MM.1S (cell line): ENCODE measurements at regions not wholly inside any gene's neighbourhood (a gene's known extent, or its start where the extent isn't known, plus 50 kb on each side); places are given as distances from the start of the nearest gene placed in this dataset.

Source experiments
- DNase-seq: peaks from one replicate; pipeline ENCODE4 v3.0.0-alpha.2; 2015
- H2AFZ ChIP-seq: fragments of 300-600 bp; sonication (generic); 2 replicates; pipeline ENCODE4 v1.6.0; 2016; ENCODE audit warnings: antibody characterized with exemption, low read length
- H3F3A ChIP-seq: fragments of 300-600 bp; sonication (generic); 2 replicates; pipeline ENCODE4 v1.6.1; 2016; ENCODE audit warnings: mild to moderate bottlenecking, antibody characterized with exemption, low read length, moderate library complexity, mixed read lengths; ENCODE audit not compliant: insufficient read depth
- H3K27ac ChIP-seq: fragments of 300-600 bp; sonication (generic); 2 replicates; pipeline ENCODE4 v1.5.1; 2016; ENCODE audit warnings: mild to moderate bottlenecking, low read length
- H3K27me3 ChIP-seq: fragments of 300-600 bp; sonication (generic); replicated peaks from 2 replicates; pipeline ENCODE4 v1.6.0; 2016; ENCODE audit warnings: low read length; ENCODE audit not compliant: insufficient read depth
- H3K36me3 ChIP-seq: fragments of 300-600 bp; sonication (generic); replicated peaks from 2 replicates; pipeline ENCODE4 v1.6.1; 2016; ENCODE audit warnings: mild to moderate bottlenecking, low read length, mixed read lengths; ENCODE audit not compliant: insufficient read depth
- H3K4me1 ChIP-seq: fragments of 300-600 bp; sonication (generic); 2 replicates; pipeline ENCODE4 v1.6.1; 2016; ENCODE audit warnings: low read length, mixed read lengths
- H3K4me2 ChIP-seq: fragments of 300-600 bp; sonication (generic); 2 replicates; pipeline ENCODE4 v1.6.0; 2016; ENCODE audit warnings: low read depth, low read length
- H3K4me3 ChIP-seq: fragments of 300-600 bp; sonication (generic); 2 replicates; pipeline ENCODE4 v1.5.1; 2016; ENCODE audit warnings: low read length, mixed read lengths
- H3K79me2 ChIP-seq: fragments of 300-600 bp; sonication (generic); 2 replicates; pipeline ENCODE4 v1.6.1; 2016; ENCODE audit warnings: mixed run types, low read length, mixed read lengths
- H3K9ac ChIP-seq: fragments of 300-600 bp; sonication (generic); 2 replicates; pipeline ENCODE4 v1.6.1; 2016; ENCODE audit warnings: low read length, mixed read lengths
- H3K9me2 ChIP-seq: fragments of 300-600 bp; sonication (generic); replicated peaks from 2 replicates; pipeline ENCODE4 v1.6.1; 2016; ENCODE audit warnings: mild to moderate bottlenecking, low read length, mixed read lengths; ENCODE audit not compliant: insufficient read depth
- H3K9me3 ChIP-seq: fragments of 300-600 bp; sonication (generic); replicated peaks from 2 replicates; pipeline ENCODE4 v1.6.1; 2016; ENCODE audit warnings: mild to moderate bottlenecking, low read length, mixed read lengths; ENCODE audit not compliant: insufficient read depth
- H4K20me1 ChIP-seq: fragments of 300-600 bp; sonication (generic); 2 replicates; pipeline ENCODE4 v1.6.1; 2016; ENCODE audit warnings: mild to moderate bottlenecking, low read length, moderate library complexity, mixed read lengths; ENCODE audit not compliant: insufficient read depth
- EZH2 ChIP-seq: fragments of 300-600 bp; sonication (generic); optimal IDR thresholded peaks from 2 replicates; pipeline ENCODE3; 2017; ENCODE audit warnings: low read depth, mild to moderate bottlenecking, antibody characterized with exemption, low read length, mixed read lengths
- EZH2phosphoT487 ChIP-seq: fragments of 300-600 bp; sonication (generic); IDR thresholded peaks from 2 replicates; pipeline ENCODE4 v1.6.1; 2018; ENCODE audit warnings: antibody characterized with exemption, low read length
- TF ChIP-seq, protein P1 (sequence below): fragments of 300-600 bp; sonication (generic); IDR thresholded peaks from 2 replicates; pipeline ENCODE4 v1.5.1; 2016; ENCODE audit warnings: antibody characterized with exemption, low read length, mixed read lengths

DNA sequence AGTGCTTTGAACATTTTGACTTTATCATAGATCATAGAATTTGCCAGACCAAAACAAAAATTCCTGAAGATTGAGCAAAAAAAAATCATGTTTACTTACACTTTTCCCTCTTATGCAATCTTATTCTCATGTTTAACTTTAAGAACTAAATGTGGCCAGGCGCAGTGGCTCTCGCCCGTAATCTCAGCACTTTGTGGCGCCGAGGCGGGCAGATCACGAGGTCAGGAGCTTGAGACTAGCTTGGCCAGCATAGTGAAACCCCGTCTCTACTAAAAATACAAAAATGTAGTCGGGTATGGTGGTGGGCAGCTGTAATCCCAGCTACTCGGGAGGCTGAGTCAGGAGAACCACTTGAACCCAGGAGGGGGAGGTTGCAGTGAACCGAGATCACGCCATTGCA is 227.9 kb upstream of the KYNU start:
- Histone ChIP-seq H4K20me1 (no peaks in the 10 kb centered on the region), H3K9me2 (no peaks in the 10 kb centered on the region), H3K4me2 (no peak overlapping the region), H3K79me2 (no peaks in the 10 kb centered on the region), H3K27me3 (no peaks in the 10 kb centered on the region), H3K4me3 (no peak overlapping the region), H3K27ac (no peak overlapping the region), H3K36me3 (no peaks in the 10 kb centered on the region), H3K9me3 (no peaks in the 10 kb centered on the region), H3K4me1 (no peaks in the 10 kb centered on the region), H2AFZ (no peak overlapping the region), H3F3A (no peaks in the 10 kb centered on the region), H3K9ac (no peak overlapping the region)
- TF ChIP-seq, protein P1, sequence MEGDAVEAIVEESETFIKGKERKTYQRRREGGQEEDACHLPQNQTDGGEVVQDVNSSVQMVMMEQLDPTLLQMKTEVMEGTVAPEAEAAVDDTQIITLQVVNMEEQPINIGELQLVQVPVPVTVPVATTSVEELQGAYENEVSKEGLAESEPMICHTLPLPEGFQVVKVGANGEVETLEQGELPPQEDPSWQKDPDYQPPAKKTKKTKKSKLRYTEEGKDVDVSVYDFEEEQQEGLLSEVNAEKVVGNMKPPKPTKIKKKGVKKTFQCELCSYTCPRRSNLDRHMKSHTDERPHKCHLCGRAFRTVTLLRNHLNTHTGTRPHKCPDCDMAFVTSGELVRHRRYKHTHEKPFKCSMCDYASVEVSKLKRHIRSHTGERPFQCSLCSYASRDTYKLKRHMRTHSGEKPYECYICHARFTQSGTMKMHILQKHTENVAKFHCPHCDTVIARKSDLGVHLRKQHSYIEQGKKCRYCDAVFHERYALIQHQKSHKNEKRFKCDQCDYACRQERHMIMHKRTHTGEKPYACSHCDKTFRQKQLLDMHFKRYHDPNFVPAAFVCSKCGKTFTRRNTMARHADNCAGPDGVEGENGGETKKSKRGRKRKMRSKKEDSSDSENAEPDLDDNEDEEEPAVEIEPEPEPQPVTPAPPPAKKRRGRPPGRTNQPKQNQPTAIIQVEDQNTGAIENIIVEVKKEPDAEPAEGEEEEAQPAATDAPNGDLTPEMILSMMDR = no peak
- TF ChIP-seq EZH2 (no peak), EZH2phosphoT487 (no peak)
- DNase-seq = no peak

DNA sequence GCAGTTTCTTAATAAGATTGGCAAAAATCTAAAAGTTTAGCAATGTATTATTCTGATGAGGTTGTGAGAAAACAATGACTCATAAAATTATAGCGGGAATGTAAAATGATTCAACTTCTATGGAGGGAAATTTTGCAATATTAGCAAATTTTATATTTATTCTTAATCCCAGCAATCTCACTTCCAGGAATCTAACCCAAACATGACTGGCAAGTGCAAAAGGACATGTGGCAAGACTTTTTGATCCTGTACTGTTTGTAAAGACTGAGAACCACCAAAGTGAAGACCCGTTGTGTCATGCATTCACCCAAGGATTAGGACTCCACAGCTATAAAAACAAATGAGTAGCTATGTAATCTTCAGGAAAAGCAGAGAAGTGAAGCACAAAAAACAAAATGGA is 234.8 kb upstream of the KYNU start:
- Histone ChIP-seq H3K9me2 (no peaks in the 10 kb centered on the region), H3K36me3 (no peaks in the 10 kb centered on the region), H3K79me2 (no peaks in the 10 kb centered on the region), H3K4me2 (no peak overlapping the region), H3K27ac (no peak overlapping the region), H3K4me3 (no peak overlapping the region), H4K20me1 (no peaks in the 10 kb centered on the region), H2AFZ (no peak overlapping the region), H3K27me3 (no peaks in the 10 kb centered on the region), H3K4me1 (no peaks in the 10 kb centered on the region), H3F3A (no peaks in the 10 kb centered on the region), H3K9me3 (no peaks in the 10 kb centered on the region), H3K9ac (no peak overlapping the region)
- TF ChIP-seq, protein P1 = no peak
- TF ChIP-seq EZH2phosphoT487 (no peak), EZH2 (no peak)
- no peak for DNase-seq

GRCh38 chr2:142629193-142629592 is 248.3 kb upstream of the KYNU start:
- Histone ChIP-seq H3K27ac (no peak overlapping the region), H3K4me3 (no peak overlapping the region), H3K9me2 (no peaks in the 10 kb centered on the region), H3K9me3 (no peaks in the 10 kb centered on the region), H3F3A (no peaks in the 10 kb centered on the region), H2AFZ (no peak overlapping the region), H3K36me3 (no peaks in the 10 kb centered on the region), H3K27me3 (no peaks in the 10 kb centered on the region), H3K9ac (no peak overlapping the region), H3K4me1 (no peaks in the 10 kb centered on the region), H4K20me1 (no peaks in the 10 kb centered on the region), H3K79me2 (no peaks in the 10 kb centered on the region), H3K4me2 (no peak overlapping the region)
- no peak for DNase-seq
- no peak for TF ChIP-seq EZH2phosphoT487
- TF ChIP-seq, protein P1 = no peak
- TF ChIP-seq EZH2 = no peak
